ENCODE measurements at regions not wholly inside any gene's neighbourhood (a gene's known extent, or its start where the extent isn't known, plus 50 kb on each side); places are given as distances from the start of the nearest gene placed in this dataset.

DNA sequence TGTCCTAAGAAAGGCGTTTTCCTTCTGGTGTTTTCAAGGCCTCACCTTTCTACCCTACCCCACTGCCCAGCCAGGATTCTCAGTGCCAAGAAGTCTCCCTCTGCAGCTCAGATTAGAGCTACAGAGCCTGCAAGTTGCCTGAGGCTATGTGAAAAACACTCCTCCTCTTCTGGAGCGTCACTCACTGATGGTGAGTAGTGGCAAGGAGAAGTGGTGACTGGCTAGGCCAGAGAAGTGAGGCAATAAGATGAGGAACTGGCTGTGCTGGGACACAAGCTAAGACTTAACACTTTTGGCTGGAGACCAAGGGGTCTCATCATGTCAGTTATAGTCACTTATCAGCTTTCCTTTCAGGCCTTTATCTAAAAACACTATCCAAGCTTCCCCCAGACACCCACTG is 86.7 kb upstream of the PRKAR2B start:
- no peak overlapping the region for H3K4me3 ChIP-seq (ENCODE audit: control insufficient read depth, low read depth, low read length)
- no peak for DNase-seq (ENCODE audit: low read depth)
- TF ChIP-seq, protein P1, sequence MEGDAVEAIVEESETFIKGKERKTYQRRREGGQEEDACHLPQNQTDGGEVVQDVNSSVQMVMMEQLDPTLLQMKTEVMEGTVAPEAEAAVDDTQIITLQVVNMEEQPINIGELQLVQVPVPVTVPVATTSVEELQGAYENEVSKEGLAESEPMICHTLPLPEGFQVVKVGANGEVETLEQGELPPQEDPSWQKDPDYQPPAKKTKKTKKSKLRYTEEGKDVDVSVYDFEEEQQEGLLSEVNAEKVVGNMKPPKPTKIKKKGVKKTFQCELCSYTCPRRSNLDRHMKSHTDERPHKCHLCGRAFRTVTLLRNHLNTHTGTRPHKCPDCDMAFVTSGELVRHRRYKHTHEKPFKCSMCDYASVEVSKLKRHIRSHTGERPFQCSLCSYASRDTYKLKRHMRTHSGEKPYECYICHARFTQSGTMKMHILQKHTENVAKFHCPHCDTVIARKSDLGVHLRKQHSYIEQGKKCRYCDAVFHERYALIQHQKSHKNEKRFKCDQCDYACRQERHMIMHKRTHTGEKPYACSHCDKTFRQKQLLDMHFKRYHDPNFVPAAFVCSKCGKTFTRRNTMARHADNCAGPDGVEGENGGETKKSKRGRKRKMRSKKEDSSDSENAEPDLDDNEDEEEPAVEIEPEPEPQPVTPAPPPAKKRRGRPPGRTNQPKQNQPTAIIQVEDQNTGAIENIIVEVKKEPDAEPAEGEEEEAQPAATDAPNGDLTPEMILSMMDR (IDR thresholded peaks at IDR 0.05; ENCODE audit: control insufficient read depth, insufficient read depth, low read depth, low read length, missing control alignments): no peak

GRCh38 chr7:106959753-106960152 is 84.8 kb upstream of the PRKAR2B start:
- TF ChIP-seq, protein P1 (IDR thresholded peaks at IDR 0.05; ENCODE audit: control insufficient read depth, insufficient read depth, low read depth, low read length, missing control alignments): no peak
- no peak for DNase-seq (ENCODE audit: low read depth)
- no peak overlapping the region for H3K4me3 ChIP-seq (ENCODE audit: control insufficient read depth, low read depth, low read length)

- H3K4me3 ChIP-seq (ENCODE audit: control insufficient read depth, low read depth, low read length): no peak overlapping the region
- DNase-seq (ENCODE audit: low read depth): no peak
- TF ChIP-seq, protein P1 (IDR thresholded peaks at IDR 0.05; ENCODE audit: control insufficient read depth, insufficient read depth, low read depth, low read length, missing control alignments): no peak
Observed at GRCh38 chr7:106962751-106963150, 81.8 kb upstream of the PRKAR2B start.

- TF ChIP-seq, protein P1 (IDR thresholded peaks at IDR 0.05; ENCODE audit: control insufficient read depth, insufficient read depth, low read depth, low read length, missing control alignments): no peak
- H3K4me3 ChIP-seq (ENCODE audit: control insufficient read depth, low read depth, low read length): no peak overlapping the region
- DNase-seq (ENCODE audit: low read depth): no peak
Observed at GRCh38 chr7:106964466-106964865, 80.0 kb upstream of the PRKAR2B start.

- TF ChIP-seq, protein P1 (IDR thresholded peaks at IDR 0.05; ENCODE audit: control insufficient read depth, insufficient read depth, low read depth, low read length, missing control alignments): no peak
- no peak overlapping the region for H3K4me3 ChIP-seq (ENCODE audit: control insufficient read depth, low read depth, low read length)
- no peak for DNase-seq (ENCODE audit: low read depth)
Observed at GRCh38 chr7:106965108-106965507, 79.4 kb upstream of the PRKAR2B start.

DNA sequence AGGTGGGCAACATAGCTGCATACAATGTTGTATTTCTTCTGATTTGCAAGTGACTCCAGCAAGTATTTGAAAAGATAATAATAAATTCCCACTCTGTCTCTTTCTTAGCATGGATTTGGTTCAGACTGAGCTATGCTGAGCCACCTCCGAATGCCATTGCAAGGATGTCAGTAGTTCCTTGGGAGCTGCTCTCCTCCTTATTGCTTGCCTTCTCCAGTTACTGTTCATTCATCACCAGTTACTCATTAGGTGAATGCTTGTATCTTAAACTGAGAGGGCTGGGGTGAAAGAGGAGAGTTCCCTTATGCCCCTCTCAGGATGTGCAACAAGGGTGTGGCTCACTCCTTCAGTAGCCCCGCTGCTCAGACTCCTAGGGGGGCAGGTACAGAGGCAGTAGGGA is 78.4 kb upstream of the PRKAR2B start:
- TF ChIP-seq, protein P1 (IDR thresholded peaks at IDR 0.05; ENCODE audit: control insufficient read depth, insufficient read depth, low read depth, low read length, missing control alignments): no peak

DNA sequence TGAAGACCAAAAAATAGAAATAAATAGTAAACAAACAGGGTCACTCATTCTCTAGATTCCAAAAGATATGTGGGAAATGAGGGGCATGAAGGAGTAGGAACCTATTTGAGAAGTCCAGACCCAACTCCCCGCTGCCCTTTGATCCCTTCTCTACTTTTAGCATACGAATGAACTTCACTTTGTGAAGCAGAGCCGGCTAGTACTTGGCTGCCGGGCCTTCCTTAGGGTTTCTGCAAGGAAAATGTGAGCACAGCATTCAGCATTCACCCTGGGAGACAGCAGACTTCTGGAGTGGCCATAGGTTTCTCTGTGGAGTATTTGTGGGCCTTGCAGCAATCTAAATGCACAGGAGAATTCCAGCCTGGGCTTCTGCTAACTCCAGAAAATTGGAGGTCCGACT is 76.3 kb upstream of the PRKAR2B start:
- DNase-seq (ENCODE audit: low read depth): no peak
- no peak overlapping the region for H3K4me3 ChIP-seq (ENCODE audit: control insufficient read depth, low read depth, low read length)
- TF ChIP-seq, protein P1 (IDR thresholded peaks at IDR 0.05; ENCODE audit: control insufficient read depth, insufficient read depth, low read depth, low read length, missing control alignments): no peak

More for the DNA sequence above, 78.4 kb upstream of the PRKAR2B start:
- H3K4me3 ChIP-seq (ENCODE audit: control insufficient read depth, low read depth, low read length): no peak overlapping the region
- no peak for DNase-seq (ENCODE audit: low read depth)

All from AG09309 (cell line).